Body of pancreas (tissue), 4 donors: ENCODE measurements at regions not wholly inside any gene's neighbourhood (a gene's known extent, or its start where the extent isn't known, plus 50 kb on each side); places are given as distances from the start of the nearest gene placed in this dataset.

Source experiments
- ATAC-seq: fragments of 150-250 bp; one replicate; pipeline ENCODE4 v1.9.1; 2016
- DNase-seq, 4 donors: peaks; one replicate each; pipeline ENCODE4 v3.0.0-alpha.2; 2019
- H3K27ac ChIP-seq, 4 donors: fragments of 200-600 bp; sonication (generic); 1 replicate in 3 of 4; 2 replicates in 1 of 4; pipeline versions ENCODE4 v1.5.1 to v1.6.1; 2016 to 2019; ENCODE audit warnings: mild to moderate bottlenecking in 1 of 4, mixed read lengths in 1 of 4, moderate library complexity in 1 of 4
- H3K27me3 ChIP-seq, 2 donors: fragments of 200-600 bp; sonication (generic); one replicate each; pipeline ENCODE4 v1.6.0; 2016; ENCODE audit warnings: mild to moderate bottlenecking in 1 of 2
- H3K36me3 ChIP-seq, 2 donors: fragments of 200-600 bp; sonication (generic); replicated peaks in 1 of 2; 2 replicates each; pipeline ENCODE4 v1.5.1; 2016; ENCODE audit warnings: low read depth in 2 of 2; ENCODE audit not compliant: insufficient read depth in 1 of 2
- H3K4me1 ChIP-seq: fragments of 200-600 bp; sonication (generic); one replicate; pipeline ENCODE4 v1.6.0; 2016
- H3K4me3 ChIP-seq, 2 donors: fragments of 200-600 bp; sonication (generic); 1 replicate in 1 of 2; 2 replicates in 1 of 2; pipeline ENCODE4 v1.5.1; 2016 to 2019
- H3K9me3 ChIP-seq, 3 donors: fragments of 200-600 bp; sonication (generic); 1 replicate in 2 of 3; 2 replicates in 1 of 3; pipeline ENCODE4 v1.5.1; 2016
- CTCF ChIP-seq, 7 experiments: fragments of 450-650 bp in 4 of 7; fragments of 200-600 bp in 3 of 7; sonication (generic) in 3 of 7; IDR thresholded peaks; one replicate each; pipeline ENCODE4 v1.5.1; 2016 to 2019; ENCODE audit warnings: antibody characterized with exemption in 7 of 7
- POLR2A ChIP-seq, 3 donors: fragments of 450-650 bp; IDR thresholded peaks; one replicate each; pipeline ENCODE4 v1.6.1; 2016; ENCODE audit warnings: antibody characterized with exemption in 3 of 3, mild to moderate bottlenecking in 2 of 3
- WGBS, 2 donors: methylation state at CpG; one replicate each; pipeline ENCODE4 v1.1.5; 2017; 5-methylcytosine and 5-hydroxymethylcytosine counted together
- intact Hi-C: fragments of 100-400 bp; cut with DNase I; formaldehyde crosslinking; loops from one replicate; pipeline ENCODE4 v1.15.1; 2023

- 20 to 24% methylated on average over 1 of the region's 1 CpG for WGBS, 2 donors
- Histone ChIP-seq H3K4me3 (no peak overlapping the region), H3K27ac (no peak overlapping the region), H3K27me3 (no peaks in the 10 kb centered on the region), H3K36me3 (no peaks in the 10 kb centered on the region), H3K4me1 (no peaks in the 10 kb centered on the region), H3K9me3 (no peaks in the 10 kb centered on the region)
- DNase-seq = no peak
- intact Hi-C loops = no loop called here
- TF ChIP-seq POLR2A (IDR thresholded peaks at IDR 0.05) = no peak
- no peak for TF ChIP-seq CTCF (IDR thresholded peaks at IDR 0.05)
- no peak for ATAC-seq
These were observed 252.8 kb upstream of the CNTN6 start for GRCh38 chr3:839981-840380.

GRCh38 chr3:851098-851790 is 241.6 kb upstream of the CNTN6 start:
- WGBS, 2 donors = 35 to 53% methylated on average over 5 of the region's 5 CpGs
- ATAC-seq = no peak
- no peaks in the 10 kb centered on the region for H3K9me3 ChIP-seq
- no peak overlapping the region for H3K27ac ChIP-seq
- no peak for DNase-seq
- no peak for TF ChIP-seq POLR2A (IDR thresholded peaks at IDR 0.05)
- no peak for TF ChIP-seq CTCF (IDR thresholded peaks at IDR 0.05)
- H3K36me3 ChIP-seq = no peaks in the 10 kb centered on the region
- no peaks in the 10 kb centered on the region for H3K27me3 ChIP-seq
- intact Hi-C loops = no loop called here
- no peak overlapping the region for H3K4me3 ChIP-seq
- H3K4me1 ChIP-seq = no peaks in the 10 kb centered on the region

- Histone ChIP-seq H3K4me3 (no peak overlapping the region), H3K27me3 (no peaks in the 10 kb centered on the region), H3K4me1 (no peaks in the 10 kb centered on the region), H3K27ac (no peak overlapping the region), H3K9me3 (no peaks in the 10 kb centered on the region), H3K36me3 (no peaks in the 10 kb centered on the region)
- TF ChIP-seq POLR2A (IDR thresholded peaks at IDR 0.05) = no peak
- TF ChIP-seq CTCF (IDR thresholded peaks at IDR 0.05) = no peak
- no peak for ATAC-seq
- no peak for DNase-seq
- WGBS, 2 donors = 45 to 55% methylated on average over 4 of the region's 4 CpGs
- intact Hi-C loops = no loop called here
These were observed 240.8 kb upstream of the CNTN6 start for GRCh38 chr3:852033-852432.

- TF ChIP-seq POLR2A (IDR thresholded peaks at IDR 0.05) (no peak), CTCF (IDR thresholded peaks at IDR 0.05) (no peak)
- Histone ChIP-seq H3K4me3 (no peak overlapping the region), H3K9me3 (no peaks in the 10 kb centered on the region), H3K27me3 (no peaks in the 10 kb centered on the region), H3K27ac (no peak overlapping the region), H3K36me3 (no peaks in the 10 kb centered on the region), H3K4me1 (no peaks in the 10 kb centered on the region)
- intact Hi-C loops = no loop called here
- ATAC-seq = no peak
- no peak for DNase-seq
- 53 to 67% methylated on average over 5 of the region's 5 CpGs for WGBS, 2 donors
These were observed 239.3 kb upstream of the CNTN6 start for GRCh38 chr3:853489-853888.

- Histone ChIP-seq H3K36me3 (no peaks in the 10 kb centered on the region), H3K27me3 (no peaks in the 10 kb centered on the region), H3K9me3 (no peaks in the 10 kb centered on the region), H3K27ac (no peak overlapping the region), H3K4me3 (no peak overlapping the region), H3K4me1 (no peaks in the 10 kb centered on the region)
- 59 to 68% methylated on average over 5 to 9 of the region's 9 CpGs for WGBS, 2 donors
- TF ChIP-seq CTCF (IDR thresholded peaks at IDR 0.05) (no peak), POLR2A (IDR thresholded peaks at IDR 0.05) (no peak)
- DNase-seq = no peak
- intact Hi-C loops = no loop called here
- no peak for ATAC-seq
These were observed 233.7 kb upstream of the CNTN6 start for GRCh38 chr3:859135-859534.
